Mesothelial cell of epicardium (in vitro differentiated cells): ENCODE measurements at regions not wholly inside any gene's neighbourhood (a gene's known extent, or its start where the extent isn't known, plus 50 kb on each side); places are given as distances from the start of the nearest gene placed in this dataset.

Experiments used
- DNase-seq, 2 experiments: peaks; one replicate each; pipeline ENCODE4 v3.0.0; 2021; ENCODE audit warnings: low spot score in 2 of 2; ENCODE audit not compliant: unreplicated experiment in 2 of 2
- H3K27ac Mint-ChIP-seq: 2 replicates; pipeline ENCODE4 v1.8.0; 2021; ENCODE audit warnings: mixed read lengths
- H3K27me3 Mint-ChIP-seq: 2 replicates; pipeline ENCODE4 v1.8.0; 2021; ENCODE audit warnings: low read depth, mixed read lengths
- H3K36me3 Mint-ChIP-seq: 2 replicates; pipeline ENCODE4 v1.8.0; 2021; ENCODE audit warnings: mixed read lengths
- H3K4me1 Mint-ChIP-seq: 2 replicates; pipeline ENCODE4 v1.8.0; 2021; ENCODE audit warnings: mixed read lengths
- H3K4me3 Mint-ChIP-seq: 2 replicates; pipeline ENCODE4 v1.8.0; 2021; ENCODE audit warnings: mild to moderate bottlenecking, moderate library complexity, mixed read lengths
- H3K9me3 Mint-ChIP-seq: 2 replicates; pipeline ENCODE4 v1.8.0; 2021; ENCODE audit warnings: mixed read lengths
- TF ChIP-seq, protein P1 (sequence below): fragments of 200-600 bp; sonication (generic); IDR thresholded peaks from one replicate; pipeline ENCODE4 v1.5.0; 2021; ENCODE audit warnings: antibody characterized with exemption; ENCODE audit not compliant: unreplicated experiment

DNA sequence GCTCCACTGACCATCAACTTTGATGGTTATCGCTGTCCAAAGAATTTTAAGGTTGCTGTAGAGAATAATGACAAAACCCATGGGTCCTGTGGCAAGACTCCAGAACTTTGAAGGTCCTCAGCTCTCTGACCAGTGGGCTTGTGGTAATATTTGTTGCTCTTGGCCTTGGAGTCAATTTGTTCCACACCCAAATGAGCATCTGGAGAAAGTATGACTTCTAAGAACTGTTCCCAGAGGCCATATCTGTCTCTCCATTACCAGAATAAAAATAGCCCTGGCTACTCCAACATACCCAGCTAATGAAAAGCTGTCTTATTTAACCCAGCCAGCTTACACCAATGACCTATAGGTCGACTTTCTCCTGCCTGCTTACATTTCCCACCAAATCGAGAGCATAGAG, 466.4 kb downstream of the MEIS1 start:
- Mint-ChIP-seq H3K27ac (no peak overlapping the region), H3K4me1 (peaks cover 39% of the 10 kb centered on the region), H3K4me3 (no peak overlapping the region), H3K36me3 (no peaks in the 10 kb centered on the region), H3K27me3 (peaks cover 4% of the 10 kb centered on the region), H3K9me3 (peaks cover 4% of the 10 kb centered on the region)
- no peak for DNase-seq
- TF ChIP-seq, protein P1, sequence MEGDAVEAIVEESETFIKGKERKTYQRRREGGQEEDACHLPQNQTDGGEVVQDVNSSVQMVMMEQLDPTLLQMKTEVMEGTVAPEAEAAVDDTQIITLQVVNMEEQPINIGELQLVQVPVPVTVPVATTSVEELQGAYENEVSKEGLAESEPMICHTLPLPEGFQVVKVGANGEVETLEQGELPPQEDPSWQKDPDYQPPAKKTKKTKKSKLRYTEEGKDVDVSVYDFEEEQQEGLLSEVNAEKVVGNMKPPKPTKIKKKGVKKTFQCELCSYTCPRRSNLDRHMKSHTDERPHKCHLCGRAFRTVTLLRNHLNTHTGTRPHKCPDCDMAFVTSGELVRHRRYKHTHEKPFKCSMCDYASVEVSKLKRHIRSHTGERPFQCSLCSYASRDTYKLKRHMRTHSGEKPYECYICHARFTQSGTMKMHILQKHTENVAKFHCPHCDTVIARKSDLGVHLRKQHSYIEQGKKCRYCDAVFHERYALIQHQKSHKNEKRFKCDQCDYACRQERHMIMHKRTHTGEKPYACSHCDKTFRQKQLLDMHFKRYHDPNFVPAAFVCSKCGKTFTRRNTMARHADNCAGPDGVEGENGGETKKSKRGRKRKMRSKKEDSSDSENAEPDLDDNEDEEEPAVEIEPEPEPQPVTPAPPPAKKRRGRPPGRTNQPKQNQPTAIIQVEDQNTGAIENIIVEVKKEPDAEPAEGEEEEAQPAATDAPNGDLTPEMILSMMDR, result no peak

DNA sequence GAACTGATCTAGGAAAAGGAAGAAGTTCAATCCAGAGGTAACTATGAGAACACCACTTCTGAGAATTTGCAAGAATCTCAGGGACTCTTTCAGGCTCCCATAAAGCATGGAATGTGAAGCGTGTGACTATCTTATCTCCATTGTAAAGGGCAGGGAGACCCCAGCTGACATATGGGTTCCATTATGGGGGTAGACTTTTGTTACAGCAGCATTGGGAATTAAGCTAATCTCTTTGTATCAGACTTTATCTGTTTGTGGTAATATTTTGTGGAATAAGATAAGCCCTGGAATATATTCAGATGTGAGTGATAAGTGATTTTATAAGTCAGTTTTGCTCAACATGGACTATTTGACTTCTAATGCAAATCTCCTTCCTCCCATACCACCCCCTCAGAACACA, 468.3 kb downstream of the MEIS1 start:
- H3K27ac Mint-ChIP-seq, result no peak overlapping the region
- H3K9me3 Mint-ChIP-seq, result peaks cover 9% of the 10 kb centered on the region
- TF ChIP-seq, protein P1, result no peak
- no peak for DNase-seq
- H3K36me3 Mint-ChIP-seq, result peaks cover 3% of the 10 kb centered on the region
- no peak overlapping the region for H3K4me3 Mint-ChIP-seq
- peaks cover 26% of the 10 kb centered on the region for H3K4me1 Mint-ChIP-seq
- peaks cover 4% of the 10 kb centered on the region for H3K27me3 Mint-ChIP-seq

DNA sequence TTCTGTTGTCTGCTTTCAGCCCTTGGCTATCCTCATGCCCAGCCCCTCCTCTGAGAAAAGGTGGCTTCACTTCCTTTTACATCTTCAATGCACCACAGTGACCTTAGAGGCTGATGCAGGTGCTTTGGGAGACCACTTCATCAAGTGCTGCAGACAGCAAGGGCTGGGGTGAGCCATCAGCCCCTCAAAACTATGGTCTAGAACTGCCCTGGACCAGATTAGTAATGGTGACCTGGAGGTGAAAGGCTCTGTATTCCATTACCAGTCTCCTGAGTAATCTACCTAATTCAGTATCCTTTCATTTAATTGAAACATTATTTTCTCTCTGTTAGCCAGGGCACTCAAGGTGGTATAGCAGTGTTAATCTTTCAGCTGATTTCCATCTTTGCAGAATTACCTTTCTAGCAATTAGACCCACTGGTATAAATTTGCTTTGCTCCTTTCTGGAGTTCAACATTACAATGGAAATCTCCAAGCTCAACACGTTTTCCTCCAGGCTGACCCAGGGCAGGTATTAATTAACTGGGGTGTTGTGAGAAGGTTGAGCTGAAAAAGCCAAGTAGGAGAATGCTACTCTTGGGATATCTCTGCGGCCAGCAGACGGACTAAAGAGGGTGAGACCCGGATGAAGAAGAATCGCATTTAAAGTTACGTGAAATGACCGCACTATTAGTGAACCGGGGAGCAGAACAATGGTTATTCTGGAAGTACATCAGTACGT, 469.0 kb downstream of the MEIS1 start:
- Mint-ChIP-seq H3K27me3 (peaks cover 4% of the 10 kb centered on the region), H3K9me3 (peaks cover 9% of the 10 kb centered on the region), H3K4me3 (no peak overlapping the region), H3K27ac (no peak overlapping the region), H3K4me1 (peaks cover 21% of the 10 kb centered on the region), H3K36me3 (peaks cover 3% of the 10 kb centered on the region)
- TF ChIP-seq, protein P1, result no peak
- no peak for DNase-seq

DNA sequence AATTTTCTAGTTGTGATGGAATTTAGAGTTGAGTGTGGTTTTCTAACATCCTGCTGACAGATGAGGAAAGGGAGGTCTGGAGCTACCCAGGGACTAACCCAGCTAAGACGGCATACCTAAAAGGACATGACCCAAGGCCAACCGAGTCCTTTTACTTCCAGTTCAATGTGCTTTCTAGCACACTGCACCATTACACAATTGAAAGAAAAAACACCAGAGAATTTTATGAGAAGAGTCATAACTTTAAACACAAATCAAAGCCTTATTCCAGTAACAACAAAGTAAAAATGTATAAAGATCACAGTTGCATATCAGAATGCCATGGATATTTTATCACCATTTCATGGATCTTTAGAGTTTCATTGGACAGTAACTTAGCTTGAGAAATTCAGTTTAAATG, 480.3 kb downstream of the MEIS1 start:
- Mint-ChIP-seq H3K9me3 (peaks cover 15% of the 10 kb centered on the region), H3K36me3 (peaks cover 4% of the 10 kb centered on the region), H3K27ac (peak overlapping the region; percentile 73), H3K4me3 (no peak overlapping the region), H3K27me3 (no peaks in the 10 kb centered on the region), H3K4me1 (peaks cover 27% of the 10 kb centered on the region)
- TF ChIP-seq, protein P1, result no peak
- DNase-seq, result no peak

DNA sequence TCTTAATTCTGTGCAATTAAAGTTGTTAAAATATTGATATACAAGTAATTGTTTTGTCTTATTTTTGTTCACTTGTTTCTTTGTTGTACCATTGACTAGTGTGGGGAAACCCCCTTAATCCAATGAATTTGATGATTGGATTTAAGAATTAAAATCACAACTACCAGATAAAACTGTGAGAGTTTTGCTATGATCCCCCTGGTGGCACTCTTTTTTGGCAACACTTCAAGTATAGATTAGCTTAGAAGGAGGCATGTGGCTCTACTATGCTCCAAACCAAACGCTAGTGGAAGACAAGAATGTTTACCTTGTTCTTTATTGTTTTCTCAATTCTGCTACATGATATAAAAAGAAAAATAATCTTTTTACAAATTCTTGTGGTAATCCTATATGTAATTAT, 477.8 kb upstream of the ETAA1 start:
- H3K9me3 Mint-ChIP-seq, result peaks cover 5% of the 10 kb centered on the region
- H3K4me1 Mint-ChIP-seq, result peaks cover 29% of the 10 kb centered on the region
- H3K4me3 Mint-ChIP-seq, result no peak overlapping the region
- TF ChIP-seq, protein P1, result no peak
- no peak for DNase-seq
- no peaks in the 10 kb centered on the region for H3K27me3 Mint-ChIP-seq
- H3K36me3 Mint-ChIP-seq, result no peaks in the 10 kb centered on the region
- no peak overlapping the region for H3K27ac Mint-ChIP-seq
